GM12875 (cell line): ENCODE measurements at regions not wholly inside any gene's neighbourhood (a gene's known extent, or its start where the extent isn't known, plus 50 kb on each side); places are given as distances from the start of the nearest gene placed in this dataset.

Experiments used
- H3K4me3 ChIP-seq: one replicate; pipeline ENCODE4 v1.5.1; 2011; ENCODE audit warnings: low read depth, low read length, control low read depth
- CTCF ChIP-seq: IDR thresholded peaks from 2 replicates; pipeline ENCODE4 v1.5.1; 2011; ENCODE audit warnings: low read depth, mild to moderate bottlenecking, control low read depth, inconsistent platforms, low read length, moderate library complexity, borderline replicate concordance; ENCODE audit not compliant: insufficient read depth

- H3K4me3 ChIP-seq, result no peak overlapping the region
- TF ChIP-seq CTCF, result no peak
Observed at GRCh38 chr18:45249246-45249661, 366.0 kb upstream of the SLC14A2 start.

GRCh38 chr18:45250479-45250878, 364.8 kb upstream of the SLC14A2 start:
- TF ChIP-seq CTCF, result no peak
- no peak overlapping the region for H3K4me3 ChIP-seq

- H3K4me3 ChIP-seq, result no peak overlapping the region
- TF ChIP-seq CTCF, result no peak
Observed at GRCh38 chr18:45251236-45251635, 364.0 kb upstream of the SLC14A2 start.

GRCh38 chr18:45252474-45252873, 362.8 kb upstream of the SLC14A2 start:
- no peak overlapping the region for H3K4me3 ChIP-seq
- no peak for TF ChIP-seq CTCF

DNA sequence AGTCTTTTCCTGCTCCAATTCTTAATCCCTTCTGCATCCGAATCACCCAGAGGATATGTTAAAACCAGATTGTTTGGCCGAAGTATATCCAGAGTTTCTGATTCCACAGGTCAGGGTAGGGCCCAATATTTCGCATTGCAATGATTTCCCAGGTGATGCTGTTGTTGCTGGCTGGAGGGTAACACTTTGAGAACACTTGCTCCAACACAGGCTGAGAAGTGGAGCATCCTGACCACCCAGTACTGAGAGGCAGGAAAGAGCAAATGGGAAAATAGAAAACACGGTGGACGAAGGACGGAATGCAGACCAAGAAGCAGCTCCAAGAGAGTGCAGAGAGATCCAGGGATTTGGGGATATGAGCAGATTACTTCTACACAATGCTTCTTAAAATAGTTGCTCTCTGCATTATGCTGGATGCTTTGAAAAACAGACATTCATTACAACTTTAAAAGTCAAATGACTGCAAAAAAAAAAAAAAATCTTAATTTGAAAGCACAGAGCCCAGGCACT, 362.2 kb upstream of the SLC14A2 start:
- no peak for TF ChIP-seq CTCF
- no peak overlapping the region for H3K4me3 ChIP-seq

GRCh38 chr18:45253973-45254708, 361.1 kb upstream of the SLC14A2 start:
- H3K4me3 ChIP-seq, result no peak overlapping the region
- TF ChIP-seq CTCF, result no peak

- no peak overlapping the region for H3K4me3 ChIP-seq
- no peak for TF ChIP-seq CTCF
Observed at GRCh38 chr18:45254709-45255082, 360.6 kb upstream of the SLC14A2 start.
